ENCODE measurements at regions not wholly inside any gene's neighbourhood (a gene's known extent, or its start where the extent isn't known, plus 50 kb on each side); places are given as distances from the start of the nearest gene placed in this dataset.

GRCh38 chr2:126766969-126767296 lies 111.0 kb downstream of the GYPC start:
- TF ChIP-seq CTCF (conservative IDR thresholded peaks at IDR 0.05 in 1 of 2, IDR thresholded peaks at IDR 0.05 in 1 of 2; ENCODE audit: low read depth in 1 of 2, low read length in 2 of 2) (no peak), EZH2 (IDR thresholded peaks at IDR 0.05; ENCODE audit: low read length, missing control alignments) (no peak)
- no peaks in the 10 kb centered on the region for H3K4me1 ChIP-seq (ENCODE audit: control insufficient read depth, extremely low read depth, insufficient read depth, low read length)

GRCh38 chr2:126769118-126769517 lies 113.2 kb downstream of the GYPC start:
- Histone ChIP-seq H3K4me3 (replicated peaks in 1 of 4; ENCODE audit: control extremely low read depth in 1 of 4, insufficient read depth in 1 of 4, low read depth in 3 of 4, low read length in 4 of 4) (no peak overlapping the region), H4K20me1 (ENCODE audit: control insufficient read depth, extremely low read depth, insufficient read depth, low read length) (no peaks in the 10 kb centered on the region), H3K4me2 (ENCODE audit: extremely low read depth, insufficient read depth, low read length) (no peak overlapping the region), H3K9ac (ENCODE audit: insufficient read depth, low read length) (no peak overlapping the region), H3K9me3 (ENCODE audit: control insufficient read depth, insufficient read depth, low read depth, low read length) (no peaks in the 10 kb centered on the region), H2AFZ (ENCODE audit: low read length) (no peak overlapping the region), H3K4me1 (ENCODE audit: control insufficient read depth, extremely low read depth, insufficient read depth, low read length) (no peaks in the 10 kb centered on the region), H3K27me3 (ENCODE audit: control insufficient read depth, insufficient read depth, low read length) (no peaks in the 10 kb centered on the region), H3K36me3 (ENCODE audit: control insufficient read depth, insufficient read depth, low read length) (no peaks in the 10 kb centered on the region), H3K27ac (ENCODE audit: insufficient read depth, low read length) (no peak overlapping the region), H3K79me2 (ENCODE audit: control insufficient read depth, insufficient read depth, low read length) (no peaks in the 10 kb centered on the region)
- TF ChIP-seq EZH2 (IDR thresholded peaks at IDR 0.05; ENCODE audit: low read length, missing control alignments): no peak
- TF ChIP-seq CTCF (conservative IDR thresholded peaks at IDR 0.05 in 1 of 2, IDR thresholded peaks at IDR 0.05 in 1 of 2; ENCODE audit: low read depth in 1 of 2, low read length in 2 of 2): no peak
- DNase-seq (ENCODE audit: low read depth in 2 of 2): no peak

More at GRCh38 chr2:126766969-126767296, 111.0 kb downstream of the GYPC start:
- Histone ChIP-seq H3K27ac (ENCODE audit: insufficient read depth, low read length) (no peak overlapping the region), H3K9me3 (ENCODE audit: control insufficient read depth, insufficient read depth, low read depth, low read length) (no peaks in the 10 kb centered on the region), H3K9ac (ENCODE audit: insufficient read depth, low read length) (no peak overlapping the region), H3K4me3 (replicated peaks in 1 of 4; ENCODE audit: control extremely low read depth in 1 of 4, insufficient read depth in 1 of 4, low read depth in 3 of 4, low read length in 4 of 4) (no peak overlapping the region), H3K36me3 (ENCODE audit: control insufficient read depth, insufficient read depth, low read length) (no peaks in the 10 kb centered on the region), H2AFZ (ENCODE audit: low read length) (no peak overlapping the region), H3K79me2 (ENCODE audit: control insufficient read depth, insufficient read depth, low read length) (no peaks in the 10 kb centered on the region), H4K20me1 (ENCODE audit: control insufficient read depth, extremely low read depth, insufficient read depth, low read length) (no peaks in the 10 kb centered on the region), H3K27me3 (ENCODE audit: control insufficient read depth, insufficient read depth, low read length) (no peaks in the 10 kb centered on the region), H3K4me2 (ENCODE audit: extremely low read depth, insufficient read depth, low read length) (no peak overlapping the region)
- no peak for DNase-seq (ENCODE audit: low read depth in 2 of 2)

GRCh38 chr2:126770466-126770865 lies 114.5 kb downstream of the GYPC start:
- Histone ChIP-seq H4K20me1 (ENCODE audit: control insufficient read depth, extremely low read depth, insufficient read depth, low read length) (no peaks in the 10 kb centered on the region), H3K27me3 (ENCODE audit: control insufficient read depth, insufficient read depth, low read length) (peaks cover under 1% of the 10 kb centered on the region), H3K79me2 (ENCODE audit: control insufficient read depth, insufficient read depth, low read length) (no peaks in the 10 kb centered on the region), H3K4me2 (ENCODE audit: extremely low read depth, insufficient read depth, low read length) (no peak overlapping the region), H3K27ac (ENCODE audit: insufficient read depth, low read length) (no peak overlapping the region), H3K4me3 (replicated peaks in 1 of 4; ENCODE audit: control extremely low read depth in 1 of 4, insufficient read depth in 1 of 4, low read depth in 3 of 4, low read length in 4 of 4) (no peak overlapping the region), H3K9me3 (ENCODE audit: control insufficient read depth, insufficient read depth, low read depth, low read length) (no peaks in the 10 kb centered on the region), H3K36me3 (ENCODE audit: control insufficient read depth, insufficient read depth, low read length) (no peaks in the 10 kb centered on the region), H3K9ac (ENCODE audit: insufficient read depth, low read length) (no peak overlapping the region), H3K4me1 (ENCODE audit: control insufficient read depth, extremely low read depth, insufficient read depth, low read length) (no peaks in the 10 kb centered on the region), H2AFZ (ENCODE audit: low read length) (no peak overlapping the region)
- DNase-seq (ENCODE audit: low read depth in 2 of 2): no peak
- no peak for TF ChIP-seq EZH2 (IDR thresholded peaks at IDR 0.05; ENCODE audit: low read length, missing control alignments)
- TF ChIP-seq CTCF (conservative IDR thresholded peaks at IDR 0.05 in 1 of 2, IDR thresholded peaks at IDR 0.05 in 1 of 2; ENCODE audit: low read depth in 1 of 2, low read length in 2 of 2): no peak
